Body of pancreas (tissue), 4 donors: ENCODE measurements at regions not wholly inside any gene's neighbourhood (a gene's known extent, or its start where the extent isn't known, plus 50 kb on each side); places are given as distances from the start of the nearest gene placed in this dataset.

Experiments
- CTCF ChIP-seq, 7 experiments: fragments of 450-650 bp in 4 of 7; fragments of 200-600 bp in 3 of 7; sonication (generic) in 3 of 7; IDR thresholded peaks; one replicate each; pipeline ENCODE4 v1.5.1; 2016 to 2019; ENCODE audit warnings: antibody characterized with exemption in 7 of 7
- POLR2A ChIP-seq, 3 donors: fragments of 450-650 bp; IDR thresholded peaks; one replicate each; pipeline ENCODE4 v1.6.1; 2016; ENCODE audit warnings: antibody characterized with exemption in 3 of 3, mild to moderate bottlenecking in 2 of 3

DNA sequence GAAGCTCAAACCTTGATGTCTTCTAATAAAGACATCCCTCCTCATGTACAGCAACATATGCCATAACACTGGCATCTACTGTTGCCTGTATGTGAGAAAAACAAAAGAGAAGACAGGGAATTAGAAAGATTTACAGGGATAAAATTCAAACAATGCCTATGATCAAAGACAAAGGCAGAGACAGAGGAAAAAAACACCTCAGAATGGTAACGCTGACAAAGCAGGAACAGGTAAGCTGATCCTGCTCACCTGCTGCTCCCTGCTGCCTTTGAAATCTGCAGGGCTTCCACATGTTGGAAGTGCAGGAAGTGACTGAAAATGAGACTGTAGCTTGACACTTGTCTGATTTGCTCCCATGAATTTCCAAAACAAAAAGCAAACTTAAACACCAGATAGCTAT is 90.2 kb upstream of the DNAJC10 start:
- TF ChIP-seq POLR2A (IDR thresholded peaks at IDR 0.05) = no peak
- no peak for TF ChIP-seq CTCF (IDR thresholded peaks at IDR 0.05)
